GM18505 (cell line): ENCODE measurements at regions not wholly inside any gene's neighbourhood (a gene's known extent, or its start where the extent isn't known, plus 50 kb on each side); places are given as distances from the start of the nearest gene placed in this dataset.

Source experiments
- ATAC-seq: cut with Tn5 transposase; IDR thresholded peaks from one replicate; pipeline ENCODE4 v1.9.1; 2021; ENCODE audit not compliant: unreplicated experiment
- POLR2A ChIP-seq: IDR thresholded peaks from 4 replicates; pipeline ENCODE4 v1.6.1; 2011; ENCODE audit warnings: borderline replicate concordance; ENCODE audit not compliant: insufficient read depth, insufficient read length; ENCODE audit errors: extremely low read depth

GRCh38 chr1:4146614-4147013, 246.5 kb upstream of the C1orf174 start:
- no peak for ATAC-seq
- TF ChIP-seq POLR2A, result no peak

- ATAC-seq, result no peak
- no peak for TF ChIP-seq POLR2A
Observed at GRCh38 chr1:4147509-4147908, 247.4 kb upstream of the C1orf174 start.

GRCh38 chr1:4149281-4149680, 249.2 kb upstream of the C1orf174 start:
- TF ChIP-seq POLR2A, result no peak
- ATAC-seq, result no peak

GRCh38 chr1:4149831-4150230, 249.8 kb upstream of the C1orf174 start:
- TF ChIP-seq POLR2A, result no peak
- no peak for ATAC-seq

GRCh38 chr1:4150262-4150661, 250.2 kb upstream of the C1orf174 start:
- ATAC-seq, result no peak

GRCh38 chr1:4152266-4152665, 252.2 kb upstream of the C1orf174 start:
- ATAC-seq, result no peak
- TF ChIP-seq POLR2A, result no peak

More at GRCh38 chr1:4150262-4150661, 250.2 kb upstream of the C1orf174 start:
- no peak for TF ChIP-seq POLR2A

GRCh38 chr1:4153571-4153970, 253.5 kb upstream of the C1orf174 start:
- no peak for TF ChIP-seq POLR2A
- ATAC-seq, result no peak

GRCh38 chr1:4156241-4156973, 256.3 kb upstream of the C1orf174 start:
- ATAC-seq, result no peak
- TF ChIP-seq POLR2A, result no peak

- TF ChIP-seq POLR2A, result no peak
- ATAC-seq, result no peak
Observed at GRCh38 chr1:4160181-4160580, 260.1 kb upstream of the C1orf174 start.

- no peak for TF ChIP-seq POLR2A
- no peak for ATAC-seq
Observed at GRCh38 chr1:4161366-4162006, 261.4 kb upstream of the C1orf174 start.

- no peak for TF ChIP-seq POLR2A
- ATAC-seq, result no peak
Observed at GRCh38 chr1:4164965-4165364, 264.9 kb upstream of the C1orf174 start.

- TF ChIP-seq POLR2A, result no peak
- ATAC-seq, result no peak
Observed at GRCh38 chr1:4165686-4166300, 265.7 kb upstream of the C1orf174 start.

- TF ChIP-seq POLR2A, result no peak
- no peak for ATAC-seq
Observed at GRCh38 chr1:4166713-4167112, 266.6 kb upstream of the C1orf174 start.

- TF ChIP-seq POLR2A, result no peak
- no peak for ATAC-seq
Observed at GRCh38 chr1:4169991-4170390, 269.9 kb upstream of the C1orf174 start.
